Superior temporal gyrus (tissue), 1 donor: ENCODE measurements at regions not wholly inside any gene's neighbourhood (a gene's known extent, or its start where the extent isn't known, plus 50 kb on each side); places are given as distances from the start of the nearest gene placed in this dataset.
"Not testable (repeated sequence)": the region's sequence is repeated elsewhere in the genome, so short reads cannot be mapped to it uniquely, and the experiment has no call there.

Experiments used
- DNase-seq: peaks from one replicate; pipeline ENCODE4 v3.0.0-alpha.2; 2016; ENCODE audit errors: extremely low spot score

DNA sequence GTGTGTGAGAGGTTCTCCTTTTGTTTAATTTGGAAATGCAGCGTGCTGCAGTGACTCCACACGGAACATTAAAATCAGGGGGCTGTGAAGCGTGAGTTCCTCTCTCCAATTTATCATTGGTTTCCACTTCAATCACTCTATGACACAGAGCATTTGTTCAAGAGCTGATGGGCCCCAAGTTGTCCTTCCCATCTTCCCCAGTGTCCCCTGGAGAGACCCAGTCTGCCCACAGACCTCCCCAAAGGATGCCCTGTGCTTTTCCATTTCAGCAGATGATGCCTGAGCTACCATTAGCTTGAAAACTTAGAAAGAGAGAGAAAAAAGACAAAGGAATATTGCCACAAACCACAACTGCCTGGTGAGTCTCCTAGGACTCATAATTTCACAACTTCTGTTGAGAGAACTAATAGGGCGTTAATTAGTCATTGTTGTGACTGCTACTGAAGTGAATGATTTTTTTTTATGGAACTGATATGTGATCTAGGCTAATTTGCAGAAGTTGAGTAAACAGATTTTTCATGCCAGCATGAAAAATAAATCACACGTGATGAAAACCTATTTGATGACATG is 772.7 kb downstream of the SEMA5A start:
- DNase-seq, result no peak

DNA sequence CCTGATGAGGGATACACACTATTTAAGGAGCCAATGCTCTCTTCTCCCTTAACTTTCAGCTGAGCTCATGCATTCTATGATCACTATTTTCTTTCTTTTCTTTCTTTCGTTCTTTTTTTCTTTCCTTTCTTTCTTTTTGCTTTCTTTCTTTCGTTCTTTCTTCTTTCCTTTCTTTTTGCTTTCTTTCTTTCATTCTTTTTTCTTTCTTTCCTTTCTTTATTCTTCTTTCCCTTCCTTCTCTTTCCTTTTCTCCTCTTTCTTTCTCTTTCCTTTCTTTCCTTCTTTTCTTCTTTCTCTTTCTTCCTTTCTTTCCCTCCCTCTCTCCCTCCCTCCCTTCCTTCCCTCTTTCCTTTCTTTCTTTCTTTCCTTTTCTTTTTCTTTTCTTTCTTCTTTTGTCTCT is 761.2 kb downstream of the SEMA5A start:
- DNase-seq, result no peak

DNA sequence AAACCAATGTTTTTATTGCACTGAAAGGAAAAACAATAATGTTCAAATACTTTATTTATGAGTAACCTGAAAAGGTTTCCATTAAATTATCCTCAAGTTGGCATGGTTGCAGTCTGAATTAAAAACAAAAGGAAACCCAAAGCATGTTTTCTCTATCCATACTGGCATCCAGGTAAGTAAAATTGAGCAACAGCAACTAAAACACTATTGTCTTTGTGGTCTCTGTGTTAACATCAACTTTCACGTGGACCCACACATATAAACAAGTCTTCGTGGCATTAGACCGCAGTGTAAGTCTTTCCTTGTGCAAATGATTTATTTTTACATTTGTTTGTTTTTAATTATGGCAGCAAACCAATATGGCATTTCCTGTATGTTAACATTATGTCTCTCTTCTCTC is 757.6 kb downstream of the SEMA5A start:
- no peak for DNase-seq

DNA sequence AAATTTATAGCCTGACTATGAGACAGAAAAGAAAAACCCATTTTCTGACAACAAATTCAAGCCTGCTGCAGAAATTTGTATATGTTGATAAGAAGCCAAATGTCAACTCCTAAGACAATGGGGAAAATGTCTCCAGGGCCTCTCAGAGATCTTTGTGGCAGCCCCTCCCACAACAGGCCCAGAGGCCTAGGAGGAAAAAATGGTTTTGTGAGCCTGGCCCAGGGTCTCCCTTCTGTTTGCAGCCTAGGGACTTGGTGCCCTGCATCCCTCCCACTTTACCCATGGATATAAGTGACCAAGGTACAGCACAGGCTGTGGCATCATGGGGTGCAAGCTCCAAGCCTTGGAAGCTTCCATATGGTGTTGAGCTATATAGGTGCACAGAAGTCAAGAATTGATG is 740.2 kb downstream of the SEMA5A start:
- no peak for DNase-seq

DNA sequence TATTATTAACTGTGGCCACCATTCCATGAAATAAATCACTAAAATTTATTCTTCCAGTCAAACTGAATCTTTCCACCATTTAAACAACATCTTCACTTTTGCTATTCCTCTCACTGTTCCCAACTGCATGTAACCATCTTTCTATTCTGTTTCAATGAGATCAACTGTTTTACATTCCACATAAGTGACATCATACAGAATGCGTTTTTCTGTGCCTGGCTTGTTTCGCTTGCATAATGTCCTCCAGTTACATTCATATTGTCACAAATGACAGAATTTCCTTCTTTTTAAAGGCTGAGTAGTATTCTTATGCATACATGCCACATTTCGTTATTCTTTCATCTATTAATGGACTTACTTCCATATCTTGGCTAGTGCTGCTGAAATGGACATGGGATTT is 738.2 kb downstream of the SEMA5A start:
- no peak for DNase-seq

DNA sequence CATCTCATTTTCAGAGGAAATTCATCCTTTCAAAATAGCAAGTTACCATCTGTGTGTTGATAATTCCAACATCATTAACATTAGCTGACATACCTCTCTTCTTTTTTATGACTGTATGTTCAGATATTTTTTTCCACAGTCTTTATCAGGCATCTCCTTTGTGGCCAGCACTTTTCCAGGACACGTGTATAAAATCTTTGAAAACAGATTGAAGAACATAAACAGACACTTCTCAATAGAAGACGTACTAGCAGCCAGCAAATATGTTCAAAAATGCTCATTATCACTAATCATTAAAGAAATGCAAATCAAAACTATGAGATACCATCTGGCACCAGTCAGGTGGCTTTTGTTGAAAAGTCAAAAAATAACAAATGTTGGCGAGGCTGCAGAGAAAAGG is 734.3 kb downstream of the SEMA5A start:
- no peak for DNase-seq

DNA sequence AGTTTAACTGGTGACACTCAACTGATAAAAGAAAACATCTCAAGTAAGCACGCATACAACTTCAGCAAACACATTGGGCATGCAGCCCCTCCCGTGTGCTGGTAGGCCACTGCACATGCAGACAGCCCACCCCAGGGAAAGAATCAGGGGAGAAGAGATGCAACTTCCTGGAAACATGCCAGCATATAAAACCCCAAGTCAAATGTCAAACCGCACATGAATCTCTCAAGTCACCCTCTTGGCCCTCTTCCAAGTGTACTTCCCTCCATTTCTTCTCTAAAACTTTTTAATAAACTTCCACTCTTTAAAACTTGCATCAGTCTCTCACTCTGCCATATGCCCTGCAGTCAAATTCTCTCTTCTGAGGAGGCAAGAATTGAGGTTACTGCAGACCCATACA is 732.7 kb downstream of the SEMA5A start:
- DNase-seq, result no peak

DNA sequence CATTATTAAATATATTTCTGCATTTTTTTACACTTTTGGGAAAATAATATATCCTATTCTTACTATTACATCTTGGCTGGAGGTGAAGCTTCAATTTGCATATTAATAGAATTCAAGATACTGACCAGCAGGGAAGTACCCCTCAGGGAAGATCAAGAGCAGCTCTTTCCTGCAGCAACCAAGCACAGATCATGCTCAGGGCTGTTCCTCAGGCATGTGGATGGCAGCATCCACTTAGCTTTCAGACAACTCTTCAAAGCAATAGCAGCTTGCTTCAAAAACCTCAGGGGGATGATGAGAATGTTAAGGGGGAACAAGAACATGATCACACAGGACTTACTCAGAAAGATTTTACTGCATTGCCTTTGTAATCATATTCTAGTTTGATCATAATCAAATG is 731.8 kb downstream of the SEMA5A start:
- DNase-seq, result no peak

DNA sequence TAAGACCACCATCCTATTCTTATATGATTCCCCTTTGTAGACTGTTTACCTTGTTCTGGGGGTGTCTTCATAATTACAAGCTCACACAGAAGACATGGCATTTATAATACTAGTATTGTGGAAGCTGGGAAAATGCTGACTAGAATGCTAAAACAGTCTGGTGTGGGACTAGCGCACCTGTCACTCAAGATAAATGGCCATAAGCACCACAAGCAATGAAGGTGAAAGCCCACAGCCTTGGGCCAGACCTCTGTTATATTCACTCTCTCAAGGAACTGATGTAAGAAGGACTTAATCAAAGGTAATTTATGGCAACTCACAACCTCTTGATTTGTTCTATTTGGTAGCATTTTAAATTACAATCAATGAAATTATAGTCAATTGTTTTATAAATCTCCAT is 721.5 kb downstream of the SEMA5A start:
- DNase-seq, result no peak

DNA sequence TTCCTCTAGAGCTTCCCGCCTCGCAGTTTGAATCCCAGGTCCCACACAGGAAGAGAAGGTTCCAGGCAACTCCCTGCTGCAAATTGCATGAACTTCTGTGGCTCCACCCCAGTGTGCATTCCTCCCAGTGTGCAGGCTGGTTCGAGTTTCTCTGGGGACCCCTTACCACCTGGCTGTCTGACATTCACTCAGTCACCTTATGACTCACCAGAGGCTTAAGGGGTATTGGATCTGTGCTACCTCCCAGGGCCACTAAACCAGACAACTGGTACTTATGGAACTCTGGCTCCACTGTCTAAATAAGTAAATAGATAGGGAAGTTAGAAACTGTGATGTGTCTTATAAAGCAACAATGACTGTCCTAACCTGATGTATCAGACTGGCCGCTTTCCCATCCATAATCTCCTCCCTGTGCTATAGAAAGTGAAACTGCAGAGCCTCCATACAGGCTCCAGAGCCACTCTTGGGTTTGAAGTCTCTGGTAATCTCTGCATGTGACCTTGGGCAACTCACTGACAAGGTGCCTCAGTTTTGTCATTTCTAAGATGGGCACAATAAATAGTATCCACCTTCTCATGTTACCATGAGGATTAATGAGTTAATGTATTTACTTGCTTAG is 720.6 kb downstream of the SEMA5A start:
- DNase-seq, result no peak

DNA sequence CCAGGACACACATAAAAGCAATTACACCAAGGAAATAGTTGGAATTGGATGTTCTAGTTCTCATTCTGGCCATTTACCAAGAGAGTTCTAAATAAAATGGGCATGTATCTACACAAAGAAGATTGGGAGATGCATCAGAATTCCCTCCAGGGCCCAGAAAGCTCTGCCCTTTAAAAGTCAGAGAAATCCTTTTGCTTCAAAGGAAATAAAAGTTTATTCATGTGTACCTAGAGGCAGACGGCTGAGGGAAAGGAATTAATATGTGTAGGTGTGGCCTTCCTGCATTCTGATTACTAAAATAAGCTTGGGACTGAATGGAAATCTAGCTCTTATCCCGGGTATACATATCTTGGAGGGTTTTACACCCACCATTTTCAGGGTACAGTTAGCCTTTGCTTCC is 719.4 kb downstream of the SEMA5A start:
- no peak for DNase-seq

DNA sequence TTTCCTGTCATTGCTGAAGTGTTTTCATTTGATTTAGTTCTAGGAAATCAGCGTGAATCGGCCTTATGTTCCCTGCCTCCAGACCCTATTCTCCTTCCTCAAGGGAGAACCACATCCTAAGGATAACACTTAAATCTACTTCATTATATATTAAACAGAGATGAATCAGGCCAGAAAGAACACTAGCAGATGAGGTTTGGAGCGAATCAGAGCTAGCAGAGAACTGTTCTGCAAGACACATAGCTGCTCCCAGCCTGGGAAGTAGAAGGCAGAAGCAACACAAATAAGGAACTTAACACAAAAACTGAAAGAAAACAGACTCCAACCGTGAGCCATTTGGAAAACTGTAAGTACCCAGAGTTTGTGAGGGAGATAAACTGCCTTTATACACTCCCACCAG is 718.2 kb downstream of the SEMA5A start:
- no peak for DNase-seq

DNA sequence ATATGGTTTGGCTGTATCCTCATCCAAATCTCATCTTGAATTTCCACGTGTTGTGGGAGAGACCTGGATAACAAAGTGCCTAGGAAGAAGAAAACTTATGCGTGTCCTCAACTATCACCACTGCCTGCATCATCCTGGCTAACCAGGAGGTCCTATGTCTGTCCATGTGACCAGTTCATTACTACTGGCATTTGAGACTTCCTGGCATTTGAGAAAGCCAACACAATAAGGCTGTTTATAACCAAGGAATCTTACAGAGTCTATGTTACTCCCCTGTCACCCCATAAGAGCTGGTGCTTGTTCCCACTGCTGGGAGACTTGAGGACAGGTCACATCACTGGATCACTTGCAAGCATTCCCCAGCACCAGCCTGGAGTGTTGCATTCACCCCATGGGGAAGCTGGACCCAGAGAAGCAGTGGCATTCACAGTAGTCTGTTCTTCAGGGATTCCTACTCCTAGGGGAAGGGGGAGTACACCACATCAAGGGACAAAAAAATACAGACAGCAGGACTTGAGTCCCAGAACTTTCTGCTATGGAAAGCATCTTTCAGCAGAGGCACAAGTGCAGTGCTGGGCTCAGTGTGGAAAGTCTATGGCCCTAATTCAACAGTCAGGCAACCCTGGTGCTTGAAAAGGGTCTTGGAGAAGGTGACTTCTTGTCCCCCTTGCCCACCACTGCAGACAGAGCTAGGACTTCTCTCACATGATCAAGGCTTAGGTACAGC is 717.1 kb downstream of the SEMA5A start:
- DNase-seq, result no peak

DNA sequence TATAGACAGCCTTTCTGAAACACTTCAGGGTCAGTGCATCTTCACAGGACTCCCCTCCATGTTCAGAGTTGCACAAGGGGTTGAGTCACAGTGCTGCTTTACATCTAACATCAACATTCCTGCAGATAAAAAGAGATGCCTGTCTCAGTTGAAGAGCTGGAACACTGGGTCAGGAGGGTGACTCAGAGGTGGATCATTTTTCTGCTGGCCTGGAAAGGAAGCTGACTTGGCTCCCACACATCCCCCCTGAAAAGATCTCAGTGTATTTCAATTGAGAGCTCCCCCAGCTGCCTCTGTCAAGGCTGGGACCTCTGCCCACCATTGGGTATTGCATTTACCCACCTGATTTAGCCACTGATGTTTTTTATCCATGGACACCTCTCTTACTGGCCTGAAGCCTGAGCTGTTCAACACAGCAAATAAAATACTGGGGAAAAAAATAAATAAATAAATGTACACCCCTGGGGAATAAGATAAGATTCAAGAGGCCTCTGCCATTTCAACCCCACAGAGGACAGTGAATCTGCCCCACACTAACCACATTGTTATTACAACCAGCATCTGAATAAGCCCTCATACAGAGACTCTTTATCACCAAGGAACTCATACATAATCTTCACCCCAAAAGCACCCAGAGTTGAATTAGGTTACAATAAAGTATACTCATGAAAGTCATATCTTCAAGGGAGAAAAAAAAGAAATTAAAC is 716.4 kb downstream of the SEMA5A start:
- DNase-seq, result no peak

DNA sequence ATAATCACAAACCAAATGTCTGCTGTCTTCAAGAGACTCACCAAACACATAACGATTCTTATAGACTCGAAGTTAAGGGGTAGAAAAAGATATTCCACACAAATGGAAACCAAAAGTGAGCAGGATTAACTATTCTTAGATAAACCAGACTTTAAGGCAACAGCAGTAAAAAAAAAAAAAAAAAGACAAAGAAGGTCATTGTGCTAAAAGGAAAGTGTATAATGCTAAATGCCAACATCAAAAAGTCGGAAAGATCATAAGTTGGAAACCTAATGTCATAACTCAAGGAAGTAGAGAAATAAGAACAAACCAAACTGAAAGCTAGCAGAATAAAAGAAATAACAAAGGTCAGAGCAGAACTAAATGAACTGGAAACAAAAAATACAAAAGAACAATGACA is 714.6 kb downstream of the SEMA5A start:
- DNase-seq, result no peak

DNA sequence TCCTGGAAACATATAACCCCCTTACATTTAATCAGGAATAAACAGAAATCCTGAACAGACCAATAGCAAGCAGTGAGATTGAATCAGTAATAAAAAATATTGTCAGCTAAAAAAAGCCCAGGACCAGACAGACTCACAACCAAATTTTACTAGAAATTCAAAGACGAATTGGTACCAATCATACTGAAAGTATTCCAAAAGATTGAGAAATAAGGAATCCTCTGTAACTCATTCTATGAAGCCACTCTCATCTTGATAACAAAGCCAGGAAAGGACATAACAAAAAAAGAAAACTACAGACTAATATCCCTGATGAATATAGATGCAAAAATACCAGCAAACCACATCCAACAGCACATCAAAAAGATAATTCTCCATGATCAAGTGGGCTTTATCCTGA is 714.0 kb downstream of the SEMA5A start:
- no peak for DNase-seq

DNA sequence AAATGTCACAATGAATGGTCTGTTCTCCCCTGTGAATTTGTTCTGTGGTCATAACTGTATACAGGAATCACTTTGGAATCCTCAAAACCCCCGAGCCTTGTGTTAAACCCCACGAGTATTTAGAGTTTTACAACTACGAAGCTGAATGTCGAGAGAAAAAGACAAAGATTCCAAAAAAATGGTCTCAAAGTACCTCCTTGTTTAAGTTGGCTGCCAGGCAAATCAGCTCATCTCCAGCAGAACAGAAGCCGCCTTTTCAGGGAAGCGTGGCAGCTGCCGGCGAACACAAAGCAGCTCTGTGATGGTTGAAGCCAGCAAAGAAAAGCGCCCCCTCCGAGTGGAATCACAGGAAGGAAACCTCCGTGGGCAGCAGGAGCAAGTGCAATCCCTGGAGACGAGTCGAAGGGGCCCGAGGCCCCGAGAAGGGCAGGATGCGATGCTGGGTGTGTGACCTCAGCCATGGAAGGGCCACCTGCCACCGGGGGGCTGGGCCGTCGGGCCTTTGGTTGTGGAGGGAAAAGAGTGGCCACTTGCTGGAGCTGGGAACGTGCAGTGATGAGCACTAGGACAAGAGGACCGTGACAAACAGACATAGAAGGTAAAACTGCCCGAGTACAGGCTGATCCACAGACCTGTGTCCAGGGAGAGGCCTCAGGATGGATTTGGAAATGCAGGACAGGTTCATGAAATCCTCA is 706.4 kb downstream of the SEMA5A start:
- DNase-seq, result peak; percentile 92

DNA sequence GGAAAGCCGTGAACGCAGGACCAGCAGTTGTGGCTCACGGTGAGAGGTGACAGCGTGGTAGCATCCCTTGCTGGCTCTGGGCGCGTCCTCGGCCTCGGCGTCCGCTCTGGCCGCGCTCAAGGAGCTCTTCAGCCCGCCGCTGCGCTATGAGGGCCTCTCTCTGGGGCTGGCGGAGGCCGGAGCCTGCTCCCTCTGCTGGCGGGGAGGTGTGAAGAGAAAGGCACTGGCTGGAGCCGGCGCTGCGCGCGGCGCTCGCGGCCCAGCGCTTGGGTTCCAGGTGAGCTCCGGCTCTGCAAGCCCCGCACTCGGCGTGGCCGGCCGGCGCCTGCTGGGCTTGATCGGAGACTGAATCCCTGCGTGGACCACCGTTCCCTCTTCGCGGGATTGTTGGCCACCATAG is 705.6 kb downstream of the SEMA5A start:
- no peak for DNase-seq

DNA sequence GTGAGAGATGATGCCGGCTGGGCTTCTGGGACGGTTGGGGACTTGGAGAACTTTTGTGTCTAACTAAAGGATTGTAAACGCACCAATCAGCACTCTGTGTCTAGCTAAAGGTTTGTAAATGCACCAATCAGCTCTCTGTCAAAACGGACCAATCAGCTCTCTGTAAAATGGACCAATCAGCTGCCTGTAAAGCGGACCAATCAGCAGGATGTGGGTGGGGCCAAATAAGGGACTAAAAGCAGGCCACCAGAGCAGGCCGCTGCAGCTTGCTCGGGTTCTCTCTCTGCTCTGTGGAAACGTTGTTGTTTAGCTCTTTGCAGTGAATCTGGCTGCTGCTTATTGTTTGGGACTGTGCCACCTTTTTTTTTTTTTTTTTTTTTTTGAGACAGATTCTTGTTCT is 705.1 kb downstream of the SEMA5A start:
- DNase-seq, result not testable (repeated sequence)

DNA sequence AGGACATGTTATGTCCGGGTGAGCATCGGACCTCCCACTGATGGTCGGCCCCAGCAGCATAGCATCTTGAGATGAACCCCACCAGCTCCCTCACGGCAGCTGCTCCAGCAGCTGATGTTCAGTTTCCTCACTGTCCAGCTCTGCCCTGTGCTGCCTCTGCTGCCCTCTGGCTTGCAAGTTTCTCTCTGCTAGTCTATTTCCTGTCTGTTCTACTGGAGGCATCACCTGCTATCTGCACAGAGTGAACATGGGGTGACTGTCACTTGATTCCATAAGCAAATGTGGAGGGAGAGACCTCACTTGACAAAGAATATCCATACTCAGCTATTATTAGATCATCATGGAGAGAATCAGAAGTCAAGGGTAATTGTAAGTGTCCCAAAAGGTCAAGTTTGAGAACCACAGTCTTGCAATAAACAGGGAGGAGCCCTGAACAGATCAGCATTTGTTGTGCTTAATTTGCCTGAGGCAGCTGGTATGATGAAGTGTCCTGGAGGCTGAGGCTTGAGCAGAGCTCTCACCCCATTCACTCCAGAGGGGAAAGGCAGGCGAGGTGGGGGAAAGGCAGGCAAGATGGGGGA is 702.8 kb downstream of the SEMA5A start:
- DNase-seq, result peak; percentile 83

DNA sequence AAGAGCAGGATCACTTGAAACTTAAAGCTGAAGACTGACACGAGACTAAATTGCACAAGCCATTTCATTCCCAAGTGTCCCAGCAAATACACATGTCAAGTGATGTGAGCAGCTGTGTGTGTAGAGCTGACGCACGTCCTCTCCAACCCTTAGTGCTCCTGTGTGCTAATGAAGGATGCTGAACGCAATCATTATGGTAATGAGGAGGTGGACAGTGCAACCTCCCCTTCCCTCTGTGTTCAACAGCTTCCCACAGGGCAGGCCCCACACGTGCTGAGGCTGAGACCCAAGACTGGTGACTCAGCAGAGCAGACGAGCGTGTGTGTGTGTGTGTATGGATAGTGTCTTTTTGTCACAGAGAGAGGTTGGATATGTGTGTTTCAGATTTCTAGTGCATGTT is 702.1 kb downstream of the SEMA5A start:
- DNase-seq, result peak; percentile 72

DNA sequence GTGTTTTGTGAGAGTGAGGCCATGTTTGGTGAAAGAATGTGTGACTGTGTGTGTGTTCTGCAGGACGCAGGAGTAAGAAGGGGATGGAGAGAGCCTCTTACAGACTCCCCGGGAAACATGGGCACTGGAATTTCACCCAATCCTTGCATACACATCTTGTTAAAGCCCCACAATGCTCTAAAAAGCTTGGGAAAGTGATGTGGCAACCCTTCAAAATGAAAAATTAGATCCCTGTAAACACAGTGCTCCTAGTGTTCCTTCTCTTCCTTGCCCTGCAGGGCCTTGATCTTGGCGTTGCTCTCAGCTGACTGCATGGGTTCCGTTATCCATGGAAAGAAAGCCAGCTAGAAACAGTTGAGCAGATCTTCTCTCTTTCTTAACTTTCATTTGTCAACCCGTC is 701.7 kb downstream of the SEMA5A start:
- no peak for DNase-seq
